ENCODE measurements at regions not wholly inside any gene's neighbourhood (a gene's known extent, or its start where the extent isn't known, plus 50 kb on each side); places are given as distances from the start of the nearest gene placed in this dataset.

DNA sequence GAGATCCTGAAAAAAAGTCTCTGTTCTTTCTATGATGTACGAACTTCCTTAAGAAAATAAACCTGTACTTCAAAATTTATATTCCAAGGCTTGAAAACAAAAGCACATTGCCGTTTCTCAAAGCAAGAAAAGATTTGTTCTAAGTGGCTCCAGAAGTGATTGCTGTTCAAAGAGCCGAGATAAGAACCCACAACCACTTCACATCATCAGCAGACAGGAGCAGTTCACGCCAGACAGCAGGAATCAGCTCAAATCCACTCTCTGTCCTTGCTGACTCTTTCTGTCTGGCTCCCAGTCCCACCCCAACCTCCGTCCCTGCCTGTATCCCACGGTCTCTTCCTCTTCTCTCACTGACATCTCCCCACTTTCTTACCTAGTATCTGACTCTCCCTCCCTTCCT lies 85.0 kb upstream of the MYOCD start:
- no peaks in the 10 kb centered on the region for H3K9me3 ChIP-seq (ENCODE audit: insufficient read depth, low read depth, low read length)
- no peak overlapping the region for H2AK5ac ChIP-seq (ENCODE audit: low read length)
- no peak overlapping the region for H3K4me3 ChIP-seq (ENCODE audit: low read depth, low read length)
- H3K27me3 ChIP-seq (ENCODE audit: insufficient read depth, low read length): no peaks in the 10 kb centered on the region
- H2BK5ac ChIP-seq (ENCODE audit: low read depth, low read length, poor library complexity): no peak overlapping the region
- H4K12ac ChIP-seq (ENCODE audit: low read depth, low read length): no peak overlapping the region
- WGBS (ENCODE audit: extremely low coverage, insufficient coverage, insufficient read length): no CpG with 5 or more reads among the region's 6 CpGs
- no peak overlapping the region for H3K9ac ChIP-seq (ENCODE audit: low read length)
- no peak for DNase-seq
- H3K4me2 ChIP-seq (ENCODE audit: low read length): no peak overlapping the region
- no peak overlapping the region for H3K18ac ChIP-seq (ENCODE audit: low read length)
- no peak overlapping the region for H3K23ac ChIP-seq (ENCODE audit: low read length)
- H3K27ac ChIP-seq (ENCODE audit: low read depth, low read length): no peak overlapping the region
- no peaks in the 10 kb centered on the region for H3K36me3 ChIP-seq (ENCODE audit: control insufficient read depth in 1 of 2, insufficient read depth in 2 of 2, low read length in 2 of 2)
- H2AFZ ChIP-seq (ENCODE audit: insufficient read depth, low read length, poor library complexity): no peak overlapping the region
- no peak overlapping the region for H2BK12ac ChIP-seq (ENCODE audit: low read length)
- H2BK120ac ChIP-seq (ENCODE audit: insufficient read depth, low read length, poor library complexity): no peak overlapping the region
- peaks cover 0 to 6% of the 10 kb centered on the region in 2 experiments for H3K4me1 ChIP-seq (ENCODE audit: control insufficient read depth in 1 of 2, insufficient read depth in 2 of 2, low read length in 2 of 2)
- no peak overlapping the region for H3K4ac ChIP-seq (ENCODE audit: low read depth, low read length)
- no peak overlapping the region for H4K91ac ChIP-seq (ENCODE audit: low read depth, low read length)
- no peak overlapping the region for H3K14ac ChIP-seq (ENCODE audit: low read length)
- no peaks in the 10 kb centered on the region for H3K79me1 ChIP-seq (ENCODE audit: low read length)
- no peaks in the 10 kb centered on the region for H3K79me2 ChIP-seq (ENCODE audit: control insufficient read depth, insufficient read depth, low read length, poor library complexity)
- H4K8ac ChIP-seq (ENCODE audit: low read depth, low read length): no peak overlapping the region

DNA sequence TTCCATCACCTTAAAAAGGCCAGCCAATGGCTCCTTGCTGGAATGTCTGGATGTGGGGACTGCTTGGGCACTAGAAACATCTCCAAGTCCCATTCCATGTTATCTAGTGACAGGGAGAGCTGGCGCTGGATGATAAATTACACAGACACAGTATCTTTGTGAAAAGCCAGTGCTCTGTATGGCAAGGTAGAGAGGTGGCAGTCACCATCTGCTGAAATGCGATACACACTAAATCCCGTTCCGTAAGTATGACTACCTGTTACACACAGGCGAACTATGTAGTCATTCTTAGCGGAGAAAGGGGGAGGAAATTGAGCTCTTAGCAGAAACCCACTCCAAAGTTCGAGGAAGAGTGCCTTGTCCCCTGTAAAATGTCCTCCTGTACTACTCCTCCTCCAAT lies 81.0 kb upstream of the MYOCD start:
- H3K79me1 ChIP-seq (ENCODE audit: low read length): no peaks in the 10 kb centered on the region
- no peak overlapping the region for H3K9ac ChIP-seq (ENCODE audit: low read length)
- H4K91ac ChIP-seq (ENCODE audit: low read depth, low read length): no peak overlapping the region
- H3K4me3 ChIP-seq (ENCODE audit: low read depth, low read length): no peak overlapping the region
- H3K4me1 ChIP-seq (ENCODE audit: control insufficient read depth in 1 of 2, insufficient read depth in 2 of 2, low read length in 2 of 2): peaks cover 0 to 6% of the 10 kb centered on the region in 2 experiments
- H2AK5ac ChIP-seq (ENCODE audit: low read length): no peak overlapping the region
- no peaks in the 10 kb centered on the region for H3K27me3 ChIP-seq (ENCODE audit: insufficient read depth, low read length)
- no peak overlapping the region for H3K14ac ChIP-seq (ENCODE audit: low read length)
- WGBS (ENCODE audit: extremely low coverage, insufficient coverage, insufficient read length): no CpG with 5 or more reads among the region's 7 CpGs
- no peak overlapping the region for H3K4ac ChIP-seq (ENCODE audit: low read depth, low read length)
- H2BK12ac ChIP-seq (ENCODE audit: low read length): no peak overlapping the region
- H2BK5ac ChIP-seq (ENCODE audit: low read depth, low read length, poor library complexity): no peak overlapping the region
- no peak overlapping the region for H3K23ac ChIP-seq (ENCODE audit: low read length)
- no peak overlapping the region for H3K4me2 ChIP-seq (ENCODE audit: low read length)
- H2AFZ ChIP-seq (ENCODE audit: insufficient read depth, low read length, poor library complexity): no peak overlapping the region
- no peak overlapping the region for H2BK120ac ChIP-seq (ENCODE audit: insufficient read depth, low read length, poor library complexity)
- no peak overlapping the region for H3K27ac ChIP-seq (ENCODE audit: low read depth, low read length)
- no peak overlapping the region for H4K8ac ChIP-seq (ENCODE audit: low read depth, low read length)
- no peak overlapping the region for H4K12ac ChIP-seq (ENCODE audit: low read depth, low read length)
- no peak overlapping the region for H3K18ac ChIP-seq (ENCODE audit: low read length)
- DNase-seq: no peak
- H3K36me3 ChIP-seq (ENCODE audit: control insufficient read depth in 1 of 2, insufficient read depth in 2 of 2, low read length in 2 of 2): no peaks in the 10 kb centered on the region
- no peaks in the 10 kb centered on the region for H3K79me2 ChIP-seq (ENCODE audit: control insufficient read depth, insufficient read depth, low read length, poor library complexity)
- no peaks in the 10 kb centered on the region for H3K9me3 ChIP-seq (ENCODE audit: insufficient read depth, low read depth, low read length)

DNA sequence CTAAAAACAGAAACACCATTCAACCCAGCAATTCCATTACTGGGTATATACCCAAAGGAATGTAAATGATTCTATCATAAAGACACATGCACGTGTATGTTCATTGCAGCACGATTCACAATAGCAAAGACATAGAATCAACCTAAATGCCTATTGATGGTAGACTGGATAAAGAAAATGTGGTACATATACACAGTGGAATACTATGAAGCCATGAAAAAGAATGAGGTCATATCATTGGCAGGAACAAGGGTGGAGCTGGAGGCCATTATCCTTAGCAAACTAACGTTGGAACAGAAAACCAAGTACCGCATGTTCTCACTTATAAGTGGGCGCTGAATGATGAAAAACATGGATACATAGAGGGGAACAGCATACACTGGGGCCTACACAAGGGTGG lies 77.2 kb upstream of the MYOCD start:
- no CpG with 5 or more reads among the region's 5 CpGs for WGBS (ENCODE audit: extremely low coverage, insufficient coverage, insufficient read length)
- no peak overlapping the region for H4K12ac ChIP-seq (ENCODE audit: low read depth, low read length)
- H3K9me3 ChIP-seq (ENCODE audit: insufficient read depth, low read depth, low read length): no peaks in the 10 kb centered on the region

DNA sequence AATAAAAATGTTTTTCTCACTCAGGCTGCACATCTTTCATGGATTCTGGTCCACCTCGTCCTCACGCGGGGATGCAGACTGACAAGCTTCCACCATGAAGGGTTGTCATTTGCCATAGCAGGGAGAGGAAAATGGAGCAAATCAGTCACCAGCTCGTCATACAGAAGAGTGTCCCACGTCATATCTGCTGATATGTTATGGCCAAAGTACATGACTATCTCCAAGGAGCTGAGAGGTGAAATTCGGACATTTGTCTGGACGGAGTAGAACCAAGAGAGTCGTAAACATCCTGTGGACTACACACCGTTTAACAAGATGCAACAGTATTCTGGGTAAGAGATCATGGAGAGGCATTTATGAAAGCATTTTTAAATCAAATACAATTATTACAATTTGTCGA lies 75.3 kb upstream of the MYOCD start:
- H3K9me3 ChIP-seq (ENCODE audit: insufficient read depth, low read depth, low read length): no peaks in the 10 kb centered on the region
- no peak overlapping the region for H4K8ac ChIP-seq (ENCODE audit: low read depth, low read length)
- no peak overlapping the region for H2AFZ ChIP-seq (ENCODE audit: insufficient read depth, low read length, poor library complexity)
- no peak overlapping the region for H2BK5ac ChIP-seq (ENCODE audit: low read depth, low read length, poor library complexity)
- no CpG with 5 or more reads among the region's 10 CpGs for WGBS (ENCODE audit: extremely low coverage, insufficient coverage, insufficient read length)
- no peaks in the 10 kb centered on the region for H3K79me2 ChIP-seq (ENCODE audit: control insufficient read depth, insufficient read depth, low read length, poor library complexity)
- H3K27ac ChIP-seq (ENCODE audit: low read depth, low read length): no peak overlapping the region
- no peak overlapping the region for H4K12ac ChIP-seq (ENCODE audit: low read depth, low read length)
- H3K4me1 ChIP-seq (ENCODE audit: control insufficient read depth in 1 of 2, insufficient read depth in 2 of 2, low read length in 2 of 2): peaks cover 0 to 3% of the 10 kb centered on the region in 2 experiments
- no peak overlapping the region for H2BK12ac ChIP-seq (ENCODE audit: low read length)
- H3K9ac ChIP-seq (ENCODE audit: low read length): no peak overlapping the region
- no peak overlapping the region for H3K4ac ChIP-seq (ENCODE audit: low read depth, low read length)
- no peak overlapping the region for H3K4me3 ChIP-seq (ENCODE audit: low read depth, low read length)
- H3K4me2 ChIP-seq (ENCODE audit: low read length): no peak overlapping the region
- H3K27me3 ChIP-seq (ENCODE audit: insufficient read depth, low read length): no peaks in the 10 kb centered on the region
- no peak for DNase-seq
- no peak overlapping the region for H3K18ac ChIP-seq (ENCODE audit: low read length)
- no peak overlapping the region for H4K91ac ChIP-seq (ENCODE audit: low read depth, low read length)
- no peaks in the 10 kb centered on the region for H3K79me1 ChIP-seq (ENCODE audit: low read length)
- H3K36me3 ChIP-seq (ENCODE audit: control insufficient read depth in 1 of 2, insufficient read depth in 2 of 2, low read length in 2 of 2): no peaks in the 10 kb centered on the region
- H3K23ac ChIP-seq (ENCODE audit: low read length): no peak overlapping the region
- no peak overlapping the region for H3K14ac ChIP-seq (ENCODE audit: low read length)
- H2BK120ac ChIP-seq (ENCODE audit: insufficient read depth, low read length, poor library complexity): no peak overlapping the region
- no peak overlapping the region for H2AK5ac ChIP-seq (ENCODE audit: low read length)

More for the DNA sequence above, 77.2 kb upstream of the MYOCD start:
- Histone ChIP-seq H2AFZ (ENCODE audit: insufficient read depth, low read length, poor library complexity) (no peak overlapping the region), H4K8ac (ENCODE audit: low read depth, low read length) (no peak overlapping the region), H3K27ac (ENCODE audit: low read depth, low read length) (no peak overlapping the region), H3K27me3 (ENCODE audit: insufficient read depth, low read length) (no peaks in the 10 kb centered on the region), H2BK120ac (ENCODE audit: insufficient read depth, low read length, poor library complexity) (no peak overlapping the region), H3K36me3 (ENCODE audit: control insufficient read depth in 1 of 2, insufficient read depth in 2 of 2, low read length in 2 of 2) (no peaks in the 10 kb centered on the region), H3K4me3 (ENCODE audit: low read depth, low read length) (no peak overlapping the region), H3K14ac (ENCODE audit: low read length) (no peak overlapping the region), H3K4me1 (ENCODE audit: control insufficient read depth in 1 of 2, insufficient read depth in 2 of 2, low read length in 2 of 2) (peaks cover 3 to 4% of the 10 kb centered on the region in 2 experiments), H2BK12ac (ENCODE audit: low read length) (no peak overlapping the region), H4K91ac (ENCODE audit: low read depth, low read length) (no peak overlapping the region), H3K18ac (ENCODE audit: low read length) (no peak overlapping the region), H2BK5ac (ENCODE audit: low read depth, low read length, poor library complexity) (no peak overlapping the region), H3K79me1 (ENCODE audit: low read length) (no peaks in the 10 kb centered on the region), H3K4me2 (ENCODE audit: low read length) (no peak overlapping the region), H2AK5ac (ENCODE audit: low read length) (no peak overlapping the region), H3K4ac (ENCODE audit: low read depth, low read length) (no peak overlapping the region), H3K23ac (ENCODE audit: low read length) (no peak overlapping the region), H3K9ac (ENCODE audit: low read length) (no peak overlapping the region), H3K79me2 (ENCODE audit: control insufficient read depth, insufficient read depth, low read length, poor library complexity) (no peaks in the 10 kb centered on the region)
- DNase-seq: no peak
